Hepatic stellate cell (primary cell): ENCODE measurements at regions not wholly inside any gene's neighbourhood (a gene's known extent, or its start where the extent isn't known, plus 50 kb on each side); places are given as distances from the start of the nearest gene placed in this dataset.
A peak's percentile ranks its signal among the peaks of the same experiment; 100 is the strongest.

ENCODE experiments used
- DNase-seq: peaks from one replicate; pipeline ENCODE4 v3.0.0; 2011; ENCODE audit warnings: low spot score

GRCh38 chr2:181389524-181389923 lies 67.7 kb upstream of the ITGA4 start:
- DNase-seq, result no peak

- peak; percentile 63 for DNase-seq
These were observed 63.7 kb upstream of the ITGA4 start for GRCh38 chr2:181393472-181393871.

GRCh38 chr2:181394741-181395437 lies 62.3 kb upstream of the ITGA4 start:
- DNase-seq, result no peak

GRCh38 chr2:181395851-181396250 lies 61.3 kb upstream of the ITGA4 start:
- DNase-seq, result no peak

- DNase-seq, result no peak
These were observed 60.7 kb upstream of the ITGA4 start for GRCh38 chr2:181396256-181397123.

GRCh38 chr2:181397331-181397730 lies 59.9 kb upstream of the ITGA4 start:
- no peak for DNase-seq

GRCh38 chr2:181398000-181398399 lies 59.2 kb upstream of the ITGA4 start:
- DNase-seq, result no peak

- DNase-seq, result no peak
These were observed 58.2 kb upstream of the ITGA4 start for GRCh38 chr2:181399027-181399426.

- DNase-seq, result no peak
These were observed 52.7 kb upstream of the ITGA4 start for GRCh38 chr2:181404472-181404871.

GRCh38 chr2:181407171-181407570 lies 50.0 kb upstream of the ITGA4 start:
- DNase-seq, result no peak
